ENCODE measurements at regions not wholly inside any gene's neighbourhood (a gene's known extent, or its start where the extent isn't known, plus 50 kb on each side); places are given as distances from the start of the nearest gene placed in this dataset.

- Mint-ChIP-seq H3K27ac (no peak overlapping the region), H3K9me3 (no peaks in the 10 kb centered on the region), H3K4me3 (no peak overlapping the region), H3K36me3 (no peaks in the 10 kb centered on the region), H3K27me3 (ENCODE audit: low read depth) (no peaks in the 10 kb centered on the region), H3K4me1 (peaks cover 27% of the 10 kb centered on the region)
- DNase-seq (ENCODE audit: low spot score) (peak; percentile 64), ATAC-seq (peak; percentile 100)
- CTCF ChIA-PET = interaction anchor here (0.8 to 2.1 kb wide), 7 partner anchors 10 to 344 kb away, joined by 3 to 27 read pairs (median 4); no protein-coding TSS in a partner anchor
- POLR2A ChIA-PET = no interaction called here
- TF ChIP-seq CTCF (IDR thresholded peaks at IDR 0.05) (peak; percentile 63), ZNF423 (CRISPR knock-in tag; IDR thresholded peaks at IDR 0.05) (no peak)
Measured at GRCh38 chr13:62357887-62358645, 942.4 kb upstream of the PCDH20 start.

GRCh38 chr13:62356977-62357376 lies 941.3 kb upstream of the PCDH20 start:
- no peaks in the 10 kb centered on the region for H3K36me3 Mint-ChIP-seq
- H3K4me3 Mint-ChIP-seq = no peak overlapping the region
- H3K27me3 Mint-ChIP-seq (ENCODE audit: low read depth) = no peaks in the 10 kb centered on the region
- peaks cover 27% of the 10 kb centered on the region for H3K4me1 Mint-ChIP-seq
- 0 out of 2 replicates have a peak overlapping the region, but pooled peaks have one; percentile 27 for H3K27ac Mint-ChIP-seq
- ATAC-seq = no peak; the same call in 1 of the 2 replicates
- no peaks in the 10 kb centered on the region for H3K9me3 Mint-ChIP-seq
- TF ChIP-seq ERG (CRISPR knock-in tag; IDR thresholded peaks at IDR 0.05) (no peak), ELF4 (CRISPR knock-in tag; IDR thresholded peaks at IDR 0.05; ENCODE audit: low read depth) (no peak), SMAD3 (CRISPR knock-in tag; IDR thresholded peaks at IDR 0.05; ENCODE audit: borderline replicate concordance) (no peak), FOXJ3 (CRISPR knock-in tag; IDR thresholded peaks at IDR 0.05; ENCODE audit: borderline replicate concordance) (no peak)
- CTCF ChIA-PET = interaction anchor here (1.3 to 2.1 kb wide), 5 partner anchors 36 to 342 kb away, joined by 3 to 27 read pairs (median 6); no protein-coding TSS in a partner anchor
- POLR2A ChIA-PET = no interaction called here
- DNase-seq (ENCODE audit: low spot score) = no peak

GRCh38 chr13:62337109-62337880 lies 921.6 kb upstream of the PCDH20 start:
- Mint-ChIP-seq H3K4me3 (no peak overlapping the region), H3K27me3 (ENCODE audit: low read depth) (no peaks in the 10 kb centered on the region), H3K9me3 (no peaks in the 10 kb centered on the region), H3K36me3 (no peaks in the 10 kb centered on the region), H3K4me1 (peaks cover 11% of the 10 kb centered on the region), H3K27ac (no peak overlapping the region)
- DNase-seq (ENCODE audit: low spot score) (no peak), ATAC-seq (peak; percentile 86)
- POLR2A ChIA-PET = no interaction called here
- CTCF ChIA-PET = no interaction called here
- no peak for TF ChIP-seq ZMAT4 (CRISPR knock-in tag; IDR thresholded peaks at IDR 0.05)

GRCh38 chr13:62336507-62336906 lies 920.9 kb upstream of the PCDH20 start:
- no peaks in the 10 kb centered on the region for H3K36me3 Mint-ChIP-seq
- ChIA-PET CTCF (no interaction called here), POLR2A (no interaction called here)
- H3K4me1 Mint-ChIP-seq = peaks cover 11% of the 10 kb centered on the region
- H3K4me3 Mint-ChIP-seq = no peak overlapping the region
- no peaks in the 10 kb centered on the region for H3K27me3 Mint-ChIP-seq (ENCODE audit: low read depth)
- no peak for TF ChIP-seq MYBL2 (CRISPR knock-in tag; IDR thresholded peaks at IDR 0.05)
- TF ChIP-seq EMX1 (CRISPR knock-in tag; IDR thresholded peaks at IDR 0.05) = no peak
- TF ChIP-seq NFE2L1 (CRISPR knock-in tag; IDR thresholded peaks at IDR 0.05) = no peak
- no peak for TF ChIP-seq SMAD4 (CRISPR knock-in tag; IDR thresholded peaks at IDR 0.05)
- TF ChIP-seq CREM (CRISPR knock-in tag; IDR thresholded peaks at IDR 0.05) = no peak
- TF ChIP-seq ZNF281 (CRISPR knock-in tag; IDR thresholded peaks at IDR 0.05) = no peak
- TF ChIP-seq IRF2 (CRISPR knock-in tag; IDR thresholded peaks at IDR 0.05; ENCODE audit: borderline replicate concordance, low read depth) = no peak
- no peak for TF ChIP-seq JAZF1 (CRISPR knock-in tag; IDR thresholded peaks at IDR 0.05)
- no peak for TF ChIP-seq PRRX2 (CRISPR knock-in tag; IDR thresholded peaks at IDR 0.05)
- TF ChIP-seq TP53 (CRISPR knock-in tag; IDR thresholded peaks at IDR 0.05) = no peak
- TF ChIP-seq E2F1 (CRISPR knock-in tag; IDR thresholded peaks at IDR 0.05) = no peak
- TF ChIP-seq GTF2I (CRISPR knock-in tag; conservative IDR thresholded peaks at IDR 0.05) = no peak
- H3K27ac Mint-ChIP-seq = no peak overlapping the region
- H3K9me3 Mint-ChIP-seq = no peaks in the 10 kb centered on the region
- ATAC-seq = no peak
- DNase-seq (ENCODE audit: low spot score) = no peak
